Stomach (tissue), 8 donors: ENCODE measurements at regions not wholly inside any gene's neighbourhood (a gene's known extent, or its start where the extent isn't known, plus 50 kb on each side); places are given as distances from the start of the nearest gene placed in this dataset.

Experiments
- DNase-seq, 2 donors: peaks; one replicate each; pipeline versions ENCODE4 v3.0.0 to v3.0.0-alpha.2; 2013 to 2019
- H3K27ac ChIP-seq, 5 donors: fragments of 200-600 bp in 4 of 5; sonication (generic) in 4 of 5; one replicate each; pipeline ENCODE4 v1.5.1; 2013 to 2019; ENCODE audit warnings: mild to moderate bottlenecking in 1 of 5, moderate library complexity in 1 of 5
- H3K27me3 ChIP-seq, 3 donors: fragments of 200-600 bp; sonication (generic); one replicate each; pipeline ENCODE4 v1.5.1; 2017 to 2019; ENCODE audit warnings: mixed run types in 1 of 3
- H3K36me3 ChIP-seq, 4 donors: fragments of 200-600 bp; sonication (generic); 1 replicate in 3 of 4; 2 replicates in 1 of 4; pipeline ENCODE4 v1.5.1; 2016 to 2019
- H3K4me1 ChIP-seq, 4 donors: fragments of 200-600 bp; sonication (generic); one replicate each; pipeline ENCODE4 v1.5.1; 2016 to 2019
- H3K4me3 ChIP-seq, 4 donors: fragments of 200-600 bp; sonication (generic) in 3 of 4; one replicate each; pipeline ENCODE4 v1.5.1; 2016 to 2019; ENCODE audit warnings: mild to moderate bottlenecking in 1 of 4
- H3K9me3 ChIP-seq, 4 donors: fragments of 200-600 bp; sonication (generic); one replicate each; pipeline ENCODE4 v1.5.1; 2016 to 2019
- EP300 ChIP-seq: sonication (generic); formaldehyde crosslinking; IDR thresholded peaks from one replicate; pipeline ENCODE4 v1.6.1; 2017; ENCODE audit warnings: antibody characterized with exemption
- POLR2A ChIP-seq, 4 donors: fragments of 450-650 bp; IDR thresholded peaks; one replicate each; pipeline ENCODE4 v1.6.1; 2016; ENCODE audit warnings: antibody characterized with exemption in 4 of 4, control low read depth in 2 of 4, mild to moderate bottlenecking in 1 of 4, moderate library complexity in 1 of 4
- POLR2AphosphoS5 ChIP-seq, 3 donors: sonication (generic); formaldehyde crosslinking; IDR thresholded peaks; one replicate each; pipeline ENCODE4 v1.6.1; 2016; ENCODE audit warnings: antibody characterized with exemption in 3 of 3
- WGBS, 5 donors: extraction: QIAGEN DNeasy Blood & Tissue Kit in 3 of 5; methylation state at CpG; one replicate each; pipeline versions ENCODE4 v1.1.5 to v1.1.7; 2013 to 2018; 5-methylcytosine and 5-hydroxymethylcytosine counted together
- intact Hi-C: fragments of 100-400 bp; cut with DNase I; formaldehyde crosslinking; loops from one replicate; pipeline ENCODE4 v1.15.1; 2023; ENCODE audit warnings: low total_unique reads
- TF ChIP-seq, protein P1 (sequence below), 7 experiments: fragments of 450-650 bp in 4 of 7; fragments of 200-600 bp in 3 of 7; sonication (generic) in 3 of 7; IDR thresholded peaks; one replicate each; pipeline ENCODE4 v1.5.1; 2016 to 2019; ENCODE audit warnings: antibody characterized with exemption in 7 of 7, control low read depth in 2 of 7, mild to moderate bottlenecking in 1 of 7
- donor health status: healthy with polysubstance abuse.
- donor health status: Bipolar disorder and iron deficiency.
- donor health status: healthy.

DNA sequence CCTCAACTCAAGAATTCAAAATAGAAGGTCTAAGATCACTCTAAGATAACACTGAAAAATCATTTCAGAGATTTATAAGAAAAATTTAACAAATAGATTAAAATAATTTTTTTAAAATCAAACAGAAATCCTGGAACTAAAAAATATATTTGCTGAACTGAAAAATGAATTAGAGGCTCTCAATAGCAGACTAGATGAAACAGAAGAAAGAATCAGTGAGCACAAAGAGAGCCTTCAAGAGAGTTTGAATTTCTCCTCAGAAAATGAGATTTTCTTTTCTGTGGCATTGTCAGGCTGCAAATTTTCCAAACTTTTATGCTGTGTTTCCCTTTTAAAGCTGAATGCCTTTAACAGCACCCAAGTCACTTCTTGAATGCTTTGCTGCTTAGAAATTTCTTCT is 335.0 kb upstream of the SLC7A11 start:
- H3K4me3 ChIP-seq = no peak overlapping the region
- peaks cover 0 to 48% (median 23%) of the 10 kb centered on the region in 4 donors for H3K9me3 ChIP-seq
- no peak overlapping the region for H3K27ac ChIP-seq
- intact Hi-C loops = no loop called here
- DNase-seq = no peak
- TF ChIP-seq, protein P1, sequence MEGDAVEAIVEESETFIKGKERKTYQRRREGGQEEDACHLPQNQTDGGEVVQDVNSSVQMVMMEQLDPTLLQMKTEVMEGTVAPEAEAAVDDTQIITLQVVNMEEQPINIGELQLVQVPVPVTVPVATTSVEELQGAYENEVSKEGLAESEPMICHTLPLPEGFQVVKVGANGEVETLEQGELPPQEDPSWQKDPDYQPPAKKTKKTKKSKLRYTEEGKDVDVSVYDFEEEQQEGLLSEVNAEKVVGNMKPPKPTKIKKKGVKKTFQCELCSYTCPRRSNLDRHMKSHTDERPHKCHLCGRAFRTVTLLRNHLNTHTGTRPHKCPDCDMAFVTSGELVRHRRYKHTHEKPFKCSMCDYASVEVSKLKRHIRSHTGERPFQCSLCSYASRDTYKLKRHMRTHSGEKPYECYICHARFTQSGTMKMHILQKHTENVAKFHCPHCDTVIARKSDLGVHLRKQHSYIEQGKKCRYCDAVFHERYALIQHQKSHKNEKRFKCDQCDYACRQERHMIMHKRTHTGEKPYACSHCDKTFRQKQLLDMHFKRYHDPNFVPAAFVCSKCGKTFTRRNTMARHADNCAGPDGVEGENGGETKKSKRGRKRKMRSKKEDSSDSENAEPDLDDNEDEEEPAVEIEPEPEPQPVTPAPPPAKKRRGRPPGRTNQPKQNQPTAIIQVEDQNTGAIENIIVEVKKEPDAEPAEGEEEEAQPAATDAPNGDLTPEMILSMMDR (IDR thresholded peaks at IDR 0.05) = no peak
- no peak for TF ChIP-seq EP300
- H3K27me3 ChIP-seq = no peaks in the 10 kb centered on the region
- H3K4me1 ChIP-seq = no peaks in the 10 kb centered on the region
- H3K36me3 ChIP-seq = no peaks in the 10 kb centered on the region

- no peak for DNase-seq
- H3K36me3 ChIP-seq = no peaks in the 10 kb centered on the region
- no peak for TF ChIP-seq POLR2A (IDR thresholded peaks at IDR 0.05)
- TF ChIP-seq, protein P1 (IDR thresholded peaks at IDR 0.05) = no peak
- no peak for TF ChIP-seq EP300
- TF ChIP-seq POLR2AphosphoS5 (IDR thresholded peaks at IDR 0.05) = no peak
- H3K9me3 ChIP-seq = peaks cover 0 to 44% (median 23%) of the 10 kb centered on the region in 4 donors
- H3K27me3 ChIP-seq = no peaks in the 10 kb centered on the region
- intact Hi-C loops = no loop called here
- no peak overlapping the region for H3K27ac ChIP-seq
- no peak overlapping the region for H3K4me3 ChIP-seq
- WGBS, 5 donors = 46 to 65% (median 51%) methylated on average over 3 of the region's 3 CpGs
- no peaks in the 10 kb centered on the region for H3K4me1 ChIP-seq
These were observed 334.5 kb upstream of the SLC7A11 start for GRCh38 chr4:138576684-138577083.

GRCh38 chr4:138573246-138573645 is 331.1 kb upstream of the SLC7A11 start:
- no peak overlapping the region for H3K27ac ChIP-seq
- TF ChIP-seq POLR2AphosphoS5 (IDR thresholded peaks at IDR 0.05) = no peak
- no peak for TF ChIP-seq POLR2A (IDR thresholded peaks at IDR 0.05)
- no peak for TF ChIP-seq EP300
- TF ChIP-seq, protein P1 (IDR thresholded peaks at IDR 0.05) = no peak
- no peaks in the 10 kb centered on the region for H3K4me1 ChIP-seq
- 68 to 83% (median 79%) methylated on average over 3 of the region's 3 CpGs for WGBS, 5 donors
- no peaks in the 10 kb centered on the region for H3K27me3 ChIP-seq
- H3K9me3 ChIP-seq = peaks cover 0 to 23% (median 14%) of the 10 kb centered on the region in 4 donors
- H3K36me3 ChIP-seq = no peaks in the 10 kb centered on the region
- intact Hi-C loops = no loop called here
- H3K4me3 ChIP-seq = no peak overlapping the region
- no peak for DNase-seq

GRCh38 chr4:138572007-138572406 is 329.9 kb upstream of the SLC7A11 start:
- 69 to 86% (median 74%) methylated on average over 2 of the region's 2 CpGs for WGBS, 5 donors
- no peak for DNase-seq
- no peaks in the 10 kb centered on the region for H3K36me3 ChIP-seq
- H3K9me3 ChIP-seq = peaks cover 0 to 10% (median 4%) of the 10 kb centered on the region in 4 donors
- H3K4me3 ChIP-seq = no peak overlapping the region
- H3K4me1 ChIP-seq = no peaks in the 10 kb centered on the region
- intact Hi-C loops = no loop called here
- H3K27me3 ChIP-seq = no peaks in the 10 kb centered on the region
- TF ChIP-seq, protein P1 (IDR thresholded peaks at IDR 0.05) = no peak
- no peak for TF ChIP-seq EP300
- TF ChIP-seq POLR2AphosphoS5 (IDR thresholded peaks at IDR 0.05) = no peak
- TF ChIP-seq POLR2A (IDR thresholded peaks at IDR 0.05) = no peak
- no peak overlapping the region for H3K27ac ChIP-seq
